ENCODE measurements at regions not wholly inside any gene's neighbourhood (a gene's known extent, or its start where the extent isn't known, plus 50 kb on each side); places are given as distances from the start of the nearest gene placed in this dataset.

GRCh38 chr14:42228611-42229010, 621.9 kb downstream of the LRFN5 start:
- CTCF ChIA-PET (ENCODE audit: low intra/inter-chr PET ratio, low total read pairs) = no interaction called here
- H4K20me1 ChIP-seq (ENCODE audit: insufficient read depth, low read length) = no peaks in the 10 kb centered on the region
- intact Hi-C loops (cut with micrococcal nuclease; ENCODE audit: unreplicated experiment) = no loop called here
- H3K36me3 ChIP-seq (replicated peaks in 1 of 2; ENCODE audit: control insufficient read depth in 1 of 2, insufficient read depth in 2 of 2, low read length in 2 of 2) = no peaks in the 10 kb centered on the region
- H3K9ac ChIP-seq (ENCODE audit: insufficient read depth, low read depth, low read length) = no peak overlapping the region
- H3K79me2 ChIP-seq (ENCODE audit: insufficient read depth, low read length) = no peaks in the 10 kb centered on the region
- H3K27me3 ChIP-seq (ENCODE audit: control insufficient read depth in 1 of 2, insufficient read depth in 2 of 2, low read length in 2 of 2) = no peaks in the 10 kb centered on the region
- H3K4me3 ChIP-seq (replicated peaks in 1 of 3; ENCODE audit: insufficient read depth in 1 of 3, low read depth in 2 of 3, low read length in 3 of 3) = no peak overlapping the region
- H2AFZ ChIP-seq (ENCODE audit: low read length) = no peak overlapping the region
- DNase-seq (ENCODE audit: low spot score) = no peak
- no peak overlapping the region for H3K4me2 ChIP-seq (ENCODE audit: low read depth, low read length)
- in situ Hi-C loops (cut with HindIII; ENCODE audit: extremely low pct_ligation_motif_present, low pct_unique_long_range_greater_than_20kb) = no loop called here
- POLR2A ChIA-PET = no interaction called here
- TF ChIP-seq ZNF234 (CRISPR knock-in tag; conservative IDR thresholded peaks at IDR 0.05) = no peak
- no peak for TF ChIP-seq U2AF1 (optimal IDR thresholded peaks at IDR 0.05; ENCODE audit: low read depth, low read length)
- no peak for TF ChIP-seq IRF2 (CRISPR knock-in tag; IDR thresholded peaks at IDR 0.05)
- TF ChIP-seq NPAS2 (CRISPR knock-in tag; IDR thresholded peaks at IDR 0.05; ENCODE audit: borderline replicate concordance) = no peak
- no peak for TF ChIP-seq ETS1 (CRISPR knock-in tag; IDR thresholded peaks at IDR 0.05)
- no peak for TF ChIP-seq THYN1 (CRISPR knock-in tag; IDR thresholded peaks at IDR 0.05; ENCODE audit: borderline replicate concordance, low read depth)
- no peak for TF ChIP-seq ZFAT (CRISPR knock-in tag; conservative IDR thresholded peaks at IDR 0.05)
- TF ChIP-seq MXD4 (CRISPR knock-in tag; IDR thresholded peaks at IDR 0.05) = no peak
- TF ChIP-seq CREM (IDR thresholded peaks at IDR 0.05) = no peak
- TF ChIP-seq CREM (CRISPR knock-in tag; IDR thresholded peaks at IDR 0.05) = no peak
- TF ChIP-seq ATF3 (CRISPR knock-in tag; IDR thresholded peaks at IDR 0.05) = no peak
- TF ChIP-seq NFRKB (IDR thresholded peaks at IDR 0.05) = no peak
- no peak for TF ChIP-seq ZNF276 (CRISPR knock-in tag; IDR thresholded peaks at IDR 0.05; ENCODE audit: low read depth)
- H3K4me1 ChIP-seq (ENCODE audit: insufficient read depth, low read length) = no peaks in the 10 kb centered on the region
- no TSS peak for BruUV-seq (replicated peaks)
- no peak overlapping the region for H3K27ac ChIP-seq (ENCODE audit: extremely low read length, insufficient read depth, low read length)
- FAIRE-seq = no peak
- peaks cover 87% of the 10 kb centered on the region for H3K9me3 ChIP-seq (ENCODE audit: low read length)
- 6% methylated on average over 7 of the region's 7 CpGs for WGBS (ENCODE audit: low lambda C conversion rate)
- ATAC-seq = no peak
